Ecto neural progenitor cell (in vitro differentiated cells): ENCODE measurements at regions not wholly inside any gene's neighbourhood (a gene's known extent, or its start where the extent isn't known, plus 50 kb on each side); places are given as distances from the start of the nearest gene placed in this dataset.
"Not testable (repeated sequence)": the region's sequence is repeated elsewhere in the genome, so short reads cannot be mapped to it uniquely, and the experiment has no call there.

Experiments
- DNase-seq: peaks from one replicate; pipeline ENCODE4 v3.0.0-alpha.2; 2018; ENCODE audit warnings: low spot score

- no peak for DNase-seq
These were observed 101.6 kb upstream of the B3GAT1 start for GRCh38 chr11:134513585-134514120.

- DNase-seq, result no peak
These were observed 100.8 kb upstream of the B3GAT1 start for GRCh38 chr11:134512571-134513538.

GRCh38 chr11:134512061-134512460 is 100.0 kb upstream of the B3GAT1 start:
- DNase-seq, result no peak

GRCh38 chr11:134511255-134511654 is 99.2 kb upstream of the B3GAT1 start:
- no peak for DNase-seq

GRCh38 chr11:134510233-134511040 is 98.4 kb upstream of the B3GAT1 start:
- no peak for DNase-seq

- no peak for DNase-seq
These were observed 97.6 kb upstream of the B3GAT1 start for GRCh38 chr11:134509381-134510232.

GRCh38 chr11:134508219-134508990 is 96.4 kb upstream of the B3GAT1 start:
- no peak for DNase-seq

- DNase-seq, result no peak
These were observed 94.0 kb upstream of the B3GAT1 start for GRCh38 chr11:134506046-134506445.

GRCh38 chr11:134505125-134505524 is 93.1 kb upstream of the B3GAT1 start:
- no peak for DNase-seq

- no peak for DNase-seq
These were observed 92.3 kb upstream of the B3GAT1 start for GRCh38 chr11:134504146-134504905.

GRCh38 chr11:134503596-134503995 is 91.6 kb upstream of the B3GAT1 start:
- no peak for DNase-seq

GRCh38 chr11:134503100-134503499 is 91.1 kb upstream of the B3GAT1 start:
- no peak for DNase-seq

- DNase-seq, result no peak
These were observed 90.1 kb upstream of the B3GAT1 start for GRCh38 chr11:134502153-134502550.

GRCh38 chr11:134501406-134502152 is 89.5 kb upstream of the B3GAT1 start:
- no peak for DNase-seq

- DNase-seq, result no peak
These were observed 88.6 kb upstream of the B3GAT1 start for GRCh38 chr11:134500621-134501020.

- no peak for DNase-seq
These were observed 87.9 kb upstream of the B3GAT1 start for GRCh38 chr11:134499990-134500389.

- no peak for DNase-seq
These were observed 86.5 kb upstream of the B3GAT1 start for GRCh38 chr11:134498326-134499139.

- DNase-seq, result no peak
These were observed 85.5 kb upstream of the B3GAT1 start for GRCh38 chr11:134497586-134497985.

GRCh38 chr11:134496058-134496457 is 84.0 kb upstream of the B3GAT1 start:
- DNase-seq, result not testable (repeated sequence)
